Panc1 (cell line): ENCODE measurements at regions not wholly inside any gene's neighbourhood (a gene's known extent, or its start where the extent isn't known, plus 50 kb on each side); places are given as distances from the start of the nearest gene placed in this dataset.

Experiments used
- POLR2AphosphoS5 ChIP-seq: IDR thresholded peaks from 2 replicates; pipeline ENCODE4 v1.6.1; 2012; ENCODE audit warnings: mild to moderate bottlenecking, low read depth, low read length, moderate library complexity
- SIN3A ChIP-seq: IDR thresholded peaks from 2 replicates; pipeline ENCODE4 v1.6.1; 2012; ENCODE audit warnings: low read depth, mild to moderate bottlenecking, low read length, moderate library complexity, borderline replicate concordance; ENCODE audit not compliant: insufficient read depth
- TF ChIP-seq, protein P1 (sequence below): fragments of 450-650 bp; IDR thresholded peaks from 2 replicates; pipeline ENCODE4 v1.5.1; 2017; ENCODE audit warnings: mild to moderate bottlenecking
- TF ChIP-seq, protein P2 (sequence below), 2 experiments: IDR thresholded peaks; 2 replicates each; pipeline ENCODE4 v1.6.1; 2011 to 2012; ENCODE audit warnings: low read depth in 2 of 2, control low read depth in 1 of 2, low read length in 1 of 2, mild to moderate bottlenecking in 1 of 2, moderate library complexity in 1 of 2; ENCODE audit not compliant: insufficient read depth in 1 of 2

DNA sequence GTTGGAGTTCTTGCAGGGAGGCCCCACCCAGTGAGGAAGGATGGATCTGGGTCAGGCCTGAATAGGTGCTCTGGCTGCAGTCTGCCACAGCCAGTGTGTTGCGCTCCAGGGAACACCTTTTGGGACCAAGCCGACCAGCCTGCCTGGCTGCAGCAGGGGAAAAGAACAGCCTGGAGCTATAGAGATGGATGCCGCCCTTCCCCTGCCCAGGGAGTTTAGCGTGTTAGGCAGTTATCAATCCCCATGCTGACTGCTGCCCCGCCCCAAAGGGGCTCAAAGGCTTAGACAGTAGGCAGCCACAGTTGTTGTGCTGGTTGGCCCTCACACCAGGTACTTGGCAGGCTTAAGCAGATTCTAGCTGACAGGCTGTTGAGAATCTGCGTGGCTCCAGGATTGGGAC lies 153.4 kb upstream of the ADAMTS19 start:
- TF ChIP-seq, protein P1, sequence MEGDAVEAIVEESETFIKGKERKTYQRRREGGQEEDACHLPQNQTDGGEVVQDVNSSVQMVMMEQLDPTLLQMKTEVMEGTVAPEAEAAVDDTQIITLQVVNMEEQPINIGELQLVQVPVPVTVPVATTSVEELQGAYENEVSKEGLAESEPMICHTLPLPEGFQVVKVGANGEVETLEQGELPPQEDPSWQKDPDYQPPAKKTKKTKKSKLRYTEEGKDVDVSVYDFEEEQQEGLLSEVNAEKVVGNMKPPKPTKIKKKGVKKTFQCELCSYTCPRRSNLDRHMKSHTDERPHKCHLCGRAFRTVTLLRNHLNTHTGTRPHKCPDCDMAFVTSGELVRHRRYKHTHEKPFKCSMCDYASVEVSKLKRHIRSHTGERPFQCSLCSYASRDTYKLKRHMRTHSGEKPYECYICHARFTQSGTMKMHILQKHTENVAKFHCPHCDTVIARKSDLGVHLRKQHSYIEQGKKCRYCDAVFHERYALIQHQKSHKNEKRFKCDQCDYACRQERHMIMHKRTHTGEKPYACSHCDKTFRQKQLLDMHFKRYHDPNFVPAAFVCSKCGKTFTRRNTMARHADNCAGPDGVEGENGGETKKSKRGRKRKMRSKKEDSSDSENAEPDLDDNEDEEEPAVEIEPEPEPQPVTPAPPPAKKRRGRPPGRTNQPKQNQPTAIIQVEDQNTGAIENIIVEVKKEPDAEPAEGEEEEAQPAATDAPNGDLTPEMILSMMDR: no peak
- TF ChIP-seq SIN3A (no peak), POLR2AphosphoS5 (no peak)
- TF ChIP-seq, protein P2, sequence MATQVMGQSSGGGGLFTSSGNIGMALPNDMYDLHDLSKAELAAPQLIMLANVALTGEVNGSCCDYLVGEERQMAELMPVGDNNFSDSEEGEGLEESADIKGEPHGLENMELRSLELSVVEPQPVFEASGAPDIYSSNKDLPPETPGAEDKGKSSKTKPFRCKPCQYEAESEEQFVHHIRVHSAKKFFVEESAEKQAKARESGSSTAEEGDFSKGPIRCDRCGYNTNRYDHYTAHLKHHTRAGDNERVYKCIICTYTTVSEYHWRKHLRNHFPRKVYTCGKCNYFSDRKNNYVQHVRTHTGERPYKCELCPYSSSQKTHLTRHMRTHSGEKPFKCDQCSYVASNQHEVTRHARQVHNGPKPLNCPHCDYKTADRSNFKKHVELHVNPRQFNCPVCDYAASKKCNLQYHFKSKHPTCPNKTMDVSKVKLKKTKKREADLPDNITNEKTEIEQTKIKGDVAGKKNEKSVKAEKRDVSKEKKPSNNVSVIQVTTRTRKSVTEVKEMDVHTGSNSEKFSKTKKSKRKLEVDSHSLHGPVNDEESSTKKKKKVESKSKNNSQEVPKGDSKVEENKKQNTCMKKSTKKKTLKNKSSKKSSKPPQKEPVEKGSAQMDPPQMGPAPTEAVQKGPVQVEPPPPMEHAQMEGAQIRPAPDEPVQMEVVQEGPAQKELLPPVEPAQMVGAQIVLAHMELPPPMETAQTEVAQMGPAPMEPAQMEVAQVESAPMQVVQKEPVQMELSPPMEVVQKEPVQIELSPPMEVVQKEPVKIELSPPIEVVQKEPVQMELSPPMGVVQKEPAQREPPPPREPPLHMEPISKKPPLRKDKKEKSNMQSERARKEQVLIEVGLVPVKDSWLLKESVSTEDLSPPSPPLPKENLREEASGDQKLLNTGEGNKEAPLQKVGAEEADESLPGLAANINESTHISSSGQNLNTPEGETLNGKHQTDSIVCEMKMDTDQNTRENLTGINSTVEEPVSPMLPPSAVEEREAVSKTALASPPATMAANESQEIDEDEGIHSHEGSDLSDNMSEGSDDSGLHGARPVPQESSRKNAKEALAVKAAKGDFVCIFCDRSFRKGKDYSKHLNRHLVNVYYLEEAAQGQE (IDR thresholded peaks at IDR 0.05; ENCODE audit: insufficient read depth in 1 of 2, low read depth in 2 of 2, low read length in 1 of 2): no peak
